Right lobe of liver (tissue), 4 donors: ENCODE measurements at regions not wholly inside any gene's neighbourhood (a gene's known extent, or its start where the extent isn't known, plus 50 kb on each side); places are given as distances from the start of the nearest gene placed in this dataset.

Experiments used
- POLR2A ChIP-seq: fragments of 450-650 bp; IDR thresholded peaks from one replicate; pipeline ENCODE4 v1.6.1; 2017; ENCODE audit warnings: antibody characterized with exemption, mild to moderate bottlenecking
- TF ChIP-seq, protein P1 (sequence below), 4 donors: fragments of 200-600 bp in 3 of 4; fragments of 450-650 bp in 1 of 4; IDR thresholded peaks; one replicate each; pipeline versions ENCODE4 v1.5.1 to v1.8.0; 2016 to 2022; ENCODE audit warnings: antibody characterized with exemption in 4 of 4, mild to moderate bottlenecking in 2 of 4
- donor health status: DM: no; HTN: no; CAD: no.
- donor health status: DM: no; HTN: no; CAD: no.
- donor health status: DM: no; HTN: yes; CAD: no.

GRCh38 chr18:64220941-64221340 lies 72.1 kb upstream of the LINC00305 start:
- TF ChIP-seq, protein P1, sequence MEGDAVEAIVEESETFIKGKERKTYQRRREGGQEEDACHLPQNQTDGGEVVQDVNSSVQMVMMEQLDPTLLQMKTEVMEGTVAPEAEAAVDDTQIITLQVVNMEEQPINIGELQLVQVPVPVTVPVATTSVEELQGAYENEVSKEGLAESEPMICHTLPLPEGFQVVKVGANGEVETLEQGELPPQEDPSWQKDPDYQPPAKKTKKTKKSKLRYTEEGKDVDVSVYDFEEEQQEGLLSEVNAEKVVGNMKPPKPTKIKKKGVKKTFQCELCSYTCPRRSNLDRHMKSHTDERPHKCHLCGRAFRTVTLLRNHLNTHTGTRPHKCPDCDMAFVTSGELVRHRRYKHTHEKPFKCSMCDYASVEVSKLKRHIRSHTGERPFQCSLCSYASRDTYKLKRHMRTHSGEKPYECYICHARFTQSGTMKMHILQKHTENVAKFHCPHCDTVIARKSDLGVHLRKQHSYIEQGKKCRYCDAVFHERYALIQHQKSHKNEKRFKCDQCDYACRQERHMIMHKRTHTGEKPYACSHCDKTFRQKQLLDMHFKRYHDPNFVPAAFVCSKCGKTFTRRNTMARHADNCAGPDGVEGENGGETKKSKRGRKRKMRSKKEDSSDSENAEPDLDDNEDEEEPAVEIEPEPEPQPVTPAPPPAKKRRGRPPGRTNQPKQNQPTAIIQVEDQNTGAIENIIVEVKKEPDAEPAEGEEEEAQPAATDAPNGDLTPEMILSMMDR (IDR thresholded peaks at IDR 0.05), result no peak
- no peak for TF ChIP-seq POLR2A
